B cell (primary cell): ENCODE measurements at regions not wholly inside any gene's neighbourhood (a gene's known extent, or its start where the extent isn't known, plus 50 kb on each side); places are given as distances from the start of the nearest gene placed in this dataset.

Experiments used
- CTCF ChIP-seq: fragments of 200-600 bp; IDR thresholded peaks from one replicate; pipeline ENCODE4 v1.8.0; 2022; ENCODE audit warnings: antibody characterized with exemption, mild to moderate bottlenecking
- EZH2 ChIP-seq: IDR thresholded peaks from 2 replicates; pipeline ENCODE4 v1.6.1; 2012; ENCODE audit warnings: borderline replicate concordance, low read depth, mild to moderate bottlenecking, moderate library complexity, low read length; ENCODE audit not compliant: insufficient read depth, poor library complexity, severe bottlenecking

GRCh38 chr3:161863775-161864174 lies 367.2 kb downstream of the OTOL1 start:
- TF ChIP-seq CTCF (no peak), EZH2 (no peak)
